SK-N-MC (cell line): ENCODE measurements at regions not wholly inside any gene's neighbourhood (a gene's known extent, or its start where the extent isn't known, plus 50 kb on each side); places are given as distances from the start of the nearest gene placed in this dataset.

Source experiments
- EZH2 ChIP-seq: fragments of 200-600 bp; sonication (generic); IDR thresholded peaks from one replicate; pipeline ENCODE4 v1.6.1; 2017; ENCODE audit warnings: antibody characterized with exemption
- POLR2AphosphoS5 ChIP-seq: IDR thresholded peaks from 2 replicates; pipeline ENCODE4 v1.6.1; 2012; ENCODE audit warnings: mild to moderate bottlenecking, low read depth, low read length, borderline replicate concordance

- TF ChIP-seq EZH2 (no peak), POLR2AphosphoS5 (no peak)
These were observed 173.3 kb downstream of the LSM5 start for GRCh38 chr7:32316839-32317238.
